ENCODE measurements at regions not wholly inside any gene's neighbourhood (a gene's known extent, or its start where the extent isn't known, plus 50 kb on each side); places are given as distances from the start of the nearest gene placed in this dataset.

GRCh38 chr7:116142374-116142773 is 68.0 kb upstream of the TES start:
- H3K9me3 ChIP-seq (ENCODE audit: control insufficient read depth, low read depth, low read length): no peaks in the 10 kb centered on the region
- H3K4me3 ChIP-seq (ENCODE audit: control insufficient read depth in 2 of 3, extremely low read depth in 1 of 3, insufficient read depth in 2 of 3, low read depth in 1 of 3, low read length in 3 of 3): no peak overlapping the region
- TF ChIP-seq EZH2 (IDR thresholded peaks at IDR 0.05; ENCODE audit: low read length): no peak
- TF ChIP-seq CTCF (optimal IDR thresholded peaks at IDR 0.05 in 1 of 3, IDR thresholded peaks at IDR 0.05 in 1 of 3, conservative IDR thresholded peaks at IDR 0.05 in 1 of 3; ENCODE audit: extremely low read depth in 1 of 3, insufficient read depth in 2 of 3, low read length in 3 of 3): no peak
- H3K9ac ChIP-seq (ENCODE audit: control insufficient read depth, extremely low read depth, insufficient read depth, low read length): no peak overlapping the region
- no peak for DNase-seq (ENCODE audit: low read depth, low spot score)
- no peaks in the 10 kb centered on the region for H4K20me1 ChIP-seq (ENCODE audit: control insufficient read depth, extremely low read depth, insufficient read depth, low read length)
- H3K36me3 ChIP-seq (ENCODE audit: control insufficient read depth in 2 of 2, extremely low read depth in 1 of 2, insufficient read depth in 2 of 2, low read length in 2 of 2): no peaks in the 10 kb centered on the region
- dilution Hi-C loops (cut with MboI; ENCODE audit: extremely low pct_ligation_motif_present, low sequenced_read_pairs): no loop called here
- no peaks in the 10 kb centered on the region for H3K9me1 ChIP-seq (ENCODE audit: control insufficient read depth, extremely low read depth, insufficient read depth, low read length)
- H3K79me2 ChIP-seq (ENCODE audit: control insufficient read depth, insufficient read depth, low read length): no peaks in the 10 kb centered on the region
- H3K27me3 ChIP-seq (ENCODE audit: control insufficient read depth, extremely low read depth, insufficient read depth, low read length): no peaks in the 10 kb centered on the region
- no peak overlapping the region for H2AFZ ChIP-seq (ENCODE audit: control insufficient read depth, low read length)
- no peak overlapping the region for H3K27ac ChIP-seq (ENCODE audit: control insufficient read depth, insufficient read depth, low read length)
- no peak for FAIRE-seq
- H3K4me2 ChIP-seq (ENCODE audit: control insufficient read depth, extremely low read depth, insufficient read depth, low read depth, low read length): no peak overlapping the region
- H3K4me1 ChIP-seq (ENCODE audit: control insufficient read depth, extremely low read depth, insufficient read depth, low read length): peaks cover 16% of the 10 kb centered on the region

- Histone ChIP-seq H3K27me3 (ENCODE audit: control insufficient read depth, extremely low read depth, insufficient read depth, low read length) (no peaks in the 10 kb centered on the region), H3K4me1 (ENCODE audit: control insufficient read depth, extremely low read depth, insufficient read depth, low read length) (peaks cover 16% of the 10 kb centered on the region), H3K4me2 (ENCODE audit: control insufficient read depth, extremely low read depth, insufficient read depth, low read depth, low read length) (no peak overlapping the region), H3K9ac (ENCODE audit: control insufficient read depth, extremely low read depth, insufficient read depth, low read length) (no peak overlapping the region), H3K27ac (ENCODE audit: control insufficient read depth, insufficient read depth, low read length) (no peak overlapping the region), H3K4me3 (ENCODE audit: control insufficient read depth in 2 of 3, extremely low read depth in 1 of 3, insufficient read depth in 2 of 3, low read depth in 1 of 3, low read length in 3 of 3) (no peak overlapping the region), H3K79me2 (ENCODE audit: control insufficient read depth, insufficient read depth, low read length) (no peaks in the 10 kb centered on the region), H4K20me1 (ENCODE audit: control insufficient read depth, extremely low read depth, insufficient read depth, low read length) (no peaks in the 10 kb centered on the region), H3K36me3 (ENCODE audit: control insufficient read depth in 2 of 2, extremely low read depth in 1 of 2, insufficient read depth in 2 of 2, low read length in 2 of 2) (no peaks in the 10 kb centered on the region), H3K9me3 (ENCODE audit: control insufficient read depth, low read depth, low read length) (no peaks in the 10 kb centered on the region), H3K9me1 (ENCODE audit: control insufficient read depth, extremely low read depth, insufficient read depth, low read length) (no peaks in the 10 kb centered on the region), H2AFZ (ENCODE audit: control insufficient read depth, low read length) (no peak overlapping the region)
- FAIRE-seq (no peak), DNase-seq (ENCODE audit: low read depth, low spot score) (no peak)
- dilution Hi-C loops (cut with MboI; ENCODE audit: extremely low pct_ligation_motif_present, low sequenced_read_pairs): no loop called here
- no peak for TF ChIP-seq CTCF (optimal IDR thresholded peaks at IDR 0.05 in 1 of 3, IDR thresholded peaks at IDR 0.05 in 1 of 3, conservative IDR thresholded peaks at IDR 0.05 in 1 of 3; ENCODE audit: extremely low read depth in 1 of 3, insufficient read depth in 2 of 3, low read length in 3 of 3)
- no peak for TF ChIP-seq EZH2 (IDR thresholded peaks at IDR 0.05; ENCODE audit: low read length)
These were observed 67.5 kb upstream of the TES start for GRCh38 chr7:116142850-116143249.

Measured in keratinocyte (primary cell).